Tibial nerve (tissue), 3 donors: ENCODE measurements at regions not wholly inside any gene's neighbourhood (a gene's known extent, or its start where the extent isn't known, plus 50 kb on each side); places are given as distances from the start of the nearest gene placed in this dataset.

ENCODE experiments used
- CTCF ChIP-seq, 5 experiments: fragments of 200-600 bp in 3 of 5; fragments of 450-650 bp in 2 of 5; sonication (generic) in 3 of 5; IDR thresholded peaks; one replicate each; pipeline ENCODE4 v1.5.1; 2016 to 2019; ENCODE audit warnings: antibody characterized with exemption in 5 of 5, mild to moderate bottlenecking in 3 of 5, moderate library complexity in 2 of 5
- POLR2A ChIP-seq, 2 donors: fragments of 450-650 bp; IDR thresholded peaks; one replicate each; pipeline ENCODE4 v1.6.1; 2017; ENCODE audit warnings: antibody characterized with exemption in 2 of 2, mild to moderate bottlenecking in 2 of 2, moderate library complexity in 2 of 2

DNA sequence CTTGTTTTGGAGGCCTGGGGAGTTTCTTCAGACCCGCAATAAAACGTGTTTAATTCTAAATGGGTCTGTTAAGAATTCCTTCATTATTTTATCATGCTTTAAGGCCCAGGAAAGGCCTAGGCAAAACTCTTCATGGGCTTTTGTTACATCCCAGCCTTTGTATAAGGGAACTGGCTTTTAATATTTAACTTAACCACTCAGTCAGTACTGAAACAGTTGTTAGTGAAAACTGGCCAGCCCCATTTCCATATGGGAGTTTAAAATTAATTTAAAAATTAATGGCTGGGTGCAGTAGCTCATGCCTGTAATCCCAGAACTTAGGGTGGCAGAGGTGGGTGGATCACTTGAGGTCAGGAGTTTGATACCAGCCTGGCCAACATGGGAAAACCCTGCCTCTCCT is 213.2 kb upstream of the FKBP1C start:
- TF ChIP-seq POLR2A (IDR thresholded peaks at IDR 0.05) (no peak), CTCF (IDR thresholded peaks at IDR 0.05) (no peak)
